ENCODE measurements at regions not wholly inside any gene's neighbourhood (a gene's known extent, or its start where the extent isn't known, plus 50 kb on each side); places are given as distances from the start of the nearest gene placed in this dataset.
A peak's percentile ranks its signal among the peaks of the same experiment; 100 is the strongest.

GRCh38 chr20:24863356-24863755 lies 85.7 kb upstream of the CST7 start:
- Histone ChIP-seq H3K14ac (replicated peaks; ENCODE audit: low read depth, low read length) (no peak overlapping the region), H2AFZ (replicated peaks; ENCODE audit: low read length, poor library complexity) (no peak overlapping the region), H3K79me1 (ENCODE audit: low read depth in 1 of 2, low read length in 2 of 2) (no peaks in the 10 kb centered on the region), H2BK15ac (ENCODE audit: low read depth, low read length) (no peak overlapping the region), H3K27ac (ENCODE audit: insufficient read depth, low read length) (peak overlapping the region; percentile 21; the same call in 1 of the 2 replicates), H3K9ac (ENCODE audit: low read depth, low read length) (no peak overlapping the region), H3K56ac (ENCODE audit: extremely low read depth, insufficient read depth, low read length) (no peak overlapping the region), H3K36me3 (ENCODE audit: control insufficient read depth, insufficient read depth, low read length) (no peaks in the 10 kb centered on the region), H3K18ac (ENCODE audit: low read depth, low read length) (no peak overlapping the region), H4K20me1 (ENCODE audit: insufficient read depth, low read length) (no peaks in the 10 kb centered on the region), H3K4ac (ENCODE audit: low read depth, low read length) (no peak overlapping the region), H2BK120ac (ENCODE audit: low read depth, low read length) (no peak overlapping the region), H3K9me3 (ENCODE audit: control insufficient read depth, insufficient read depth, low read length) (peaks cover 3% of the 10 kb centered on the region), H2BK20ac (ENCODE audit: low read depth, low read length) (no peak overlapping the region), H3K4me3 (ENCODE audit: insufficient read depth, low read depth, low read length) (no peak overlapping the region), H4K91ac (ENCODE audit: insufficient read depth, low read depth, low read length) (no peak overlapping the region), H4K8ac (ENCODE audit: low read depth in 2 of 2, low read length in 2 of 2) (no peak overlapping the region), H3K4me2 (ENCODE audit: low read depth, low read length) (peak overlapping the region; percentile 37; the same call in 1 of the 2 replicates), H2BK5ac (ENCODE audit: low read depth, low read length, poor library complexity, severe bottlenecking) (no peak overlapping the region), H3K27me3 (ENCODE audit: control insufficient read depth, insufficient read depth, low read length) (no peaks in the 10 kb centered on the region; the same call in 1 of the 2 replicates), H2AK5ac (ENCODE audit: low read depth, low read length) (no peak overlapping the region), H4K5ac (ENCODE audit: low read depth, low read length) (no peak overlapping the region), H3K23ac (ENCODE audit: low read depth, low read length) (no peak overlapping the region), H3K9me1 (ENCODE audit: insufficient read depth, low read length) (no peaks in the 10 kb centered on the region), H2AK9ac (replicated peaks; ENCODE audit: low read depth, low read length, poor library complexity) (no peak overlapping the region), H3K4me1 (ENCODE audit: control insufficient read depth, insufficient read depth, low read length) (no peaks in the 10 kb centered on the region; the same call in 1 of the 2 replicates)
- dilution Hi-C loops (cut with HindIII; ENCODE audit: low sequenced_read_pairs, unreplicated experiment): no loop called here
- BruUV-seq (replicated peaks): no TSS peak
- DNase-seq (peak; percentile 55), ATAC-seq (ENCODE audit: low read depth) (peak; percentile 77)
- TF ChIP-seq RCOR1 (IDR thresholded peaks at IDR 0.05; ENCODE audit: insufficient replicate concordance, low read length) (no peak), CEBPB (IDR thresholded peaks at IDR 0.05; ENCODE audit: low read depth, low read length) (peak; percentile 71)
- WGBS, 2 experiments (ENCODE audit: extremely low coverage in 2 of 2, insufficient read length in 1 of 2): no CpG with 5 or more reads among the region's 2 CpGs
- in situ Hi-C loops (cut with MboI; ENCODE audit: low sequenced_read_pairs): no loop called here
- ChIA-PET CTCF (no interaction called here), POLR2A (ENCODE audit: unreplicated experiment) (no interaction called here)
- intact Hi-C loops (cut with micrococcal nuclease): no loop called here
